ENCODE measurements at regions not wholly inside any gene's neighbourhood (a gene's known extent, or its start where the extent isn't known, plus 50 kb on each side); places are given as distances from the start of the nearest gene placed in this dataset.

- TF ChIP-seq TAF1 (IDR thresholded peaks at IDR 0.05; ENCODE audit: low read depth, low read length) (no peak), POLR2A (IDR thresholded peaks at IDR 0.05; ENCODE audit: low read depth, low read length) (no peak), POLR2AphosphoS5 (IDR thresholded peaks at IDR 0.05; ENCODE audit: low read depth, low read length) (no peak)
Measured at GRCh38 chrX:7446815-7447214, 298.9 kb upstream of the PUDP start.

Measured in GM12891 (cell line).